Upper lobe of left lung (tissue), 6 donors: ENCODE measurements at regions not wholly inside any gene's neighbourhood (a gene's known extent, or its start where the extent isn't known, plus 50 kb on each side); places are given as distances from the start of the nearest gene placed in this dataset.

Experiments
- ATAC-seq, 2 donors: fragments of 200-7000 bp; cut with Tn5 transposase; one replicate each; pipeline ENCODE4 v1.9.1; 2022; ENCODE audit warnings: mild to moderate bottlenecking in 2 of 2, moderate library complexity in 2 of 2; ENCODE audit not compliant: low FRiP score in 2 of 2
- DNase-seq, 2 donors: peaks; one replicate each; pipeline ENCODE4 v3.0.0-alpha.2; 2019 to 2020
- H3K27ac ChIP-seq, 4 donors: fragments of 200-600 bp; sonication (generic); one replicate each; pipeline ENCODE4 v1.5.1; 2016 to 2019
- H3K27me3 ChIP-seq, 4 donors: fragments of 200-600 bp; sonication (generic); one replicate each; pipeline ENCODE4 v1.5.1; 2017 to 2019
- H3K36me3 ChIP-seq, 4 donors: fragments of 200-600 bp; sonication (generic); one replicate each; pipeline ENCODE4 v1.5.1; 2016 to 2019
- H3K4me1 ChIP-seq, 4 donors: fragments of 200-600 bp; sonication (generic); one replicate each; pipeline ENCODE4 v1.5.1; 2018 to 2019
- H3K4me3 ChIP-seq, 4 donors: fragments of 200-600 bp; sonication (generic); one replicate each; pipeline ENCODE4 v1.5.1; 2017 to 2019; ENCODE audit warnings: mild to moderate bottlenecking in 2 of 4, moderate library complexity in 1 of 4
- H3K9me3 ChIP-seq, 4 donors: fragments of 200-600 bp; sonication (generic); one replicate each; pipeline ENCODE4 v1.5.1; 2018 to 2019
- EP300 ChIP-seq, 4 donors: sonication (generic); formaldehyde crosslinking; IDR thresholded peaks; one replicate each; pipeline ENCODE4 v1.5.1; 2017; ENCODE audit warnings: antibody characterized with exemption in 4 of 4, control low read depth in 2 of 4
- POLR2A ChIP-seq, 4 donors: fragments of 450-650 bp; IDR thresholded peaks; one replicate each; pipeline ENCODE4 v1.5.1; 2016 to 2017; ENCODE audit warnings: antibody characterized with exemption in 4 of 4, mild to moderate bottlenecking in 2 of 4
- POLR2AphosphoS5 ChIP-seq, 2 donors: sonication (generic); formaldehyde crosslinking; IDR thresholded peaks; one replicate each; pipeline ENCODE4 v1.5.1; 2017; ENCODE audit warnings: antibody characterized with exemption in 2 of 2
- WGBS, 2 donors: methylation state at CpG; one replicate each; pipeline ENCODE4 v1.1.5; 2017 to 2018; 5-methylcytosine and 5-hydroxymethylcytosine counted together
- TF ChIP-seq, protein P1 (sequence below), 6 experiments: fragments of 450-650 bp in 4 of 6; fragments of 200-600 bp in 2 of 6; sonication (generic) in 2 of 6; IDR thresholded peaks; one replicate each; pipeline ENCODE4 v1.5.1; 2016 to 2019; ENCODE audit warnings: antibody characterized with exemption in 6 of 6
- donor health status: DM: no; HTN: no; CAD: no; lungs with moderate emphysema.
- donor health status: DM: no; HTN: yes; CAD: no; lungs with severe emphysema.

- no peak for ATAC-seq
- Histone ChIP-seq H3K27me3 (no peaks in the 10 kb centered on the region), H3K36me3 (no peaks in the 10 kb centered on the region), H3K27ac (no peak overlapping the region), H3K4me1 (no peaks in the 10 kb centered on the region), H3K9me3 (no peaks in the 10 kb centered on the region), H3K4me3 (no peak overlapping the region)
- WGBS, 2 donors: 84 to 85% methylated on average over 12 of the region's 12 CpGs
- DNase-seq: no peak
- TF ChIP-seq POLR2AphosphoS5 (IDR thresholded peaks at IDR 0.05): no peak
- TF ChIP-seq, protein P1, sequence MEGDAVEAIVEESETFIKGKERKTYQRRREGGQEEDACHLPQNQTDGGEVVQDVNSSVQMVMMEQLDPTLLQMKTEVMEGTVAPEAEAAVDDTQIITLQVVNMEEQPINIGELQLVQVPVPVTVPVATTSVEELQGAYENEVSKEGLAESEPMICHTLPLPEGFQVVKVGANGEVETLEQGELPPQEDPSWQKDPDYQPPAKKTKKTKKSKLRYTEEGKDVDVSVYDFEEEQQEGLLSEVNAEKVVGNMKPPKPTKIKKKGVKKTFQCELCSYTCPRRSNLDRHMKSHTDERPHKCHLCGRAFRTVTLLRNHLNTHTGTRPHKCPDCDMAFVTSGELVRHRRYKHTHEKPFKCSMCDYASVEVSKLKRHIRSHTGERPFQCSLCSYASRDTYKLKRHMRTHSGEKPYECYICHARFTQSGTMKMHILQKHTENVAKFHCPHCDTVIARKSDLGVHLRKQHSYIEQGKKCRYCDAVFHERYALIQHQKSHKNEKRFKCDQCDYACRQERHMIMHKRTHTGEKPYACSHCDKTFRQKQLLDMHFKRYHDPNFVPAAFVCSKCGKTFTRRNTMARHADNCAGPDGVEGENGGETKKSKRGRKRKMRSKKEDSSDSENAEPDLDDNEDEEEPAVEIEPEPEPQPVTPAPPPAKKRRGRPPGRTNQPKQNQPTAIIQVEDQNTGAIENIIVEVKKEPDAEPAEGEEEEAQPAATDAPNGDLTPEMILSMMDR (IDR thresholded peaks at IDR 0.05): no peak
- no peak for TF ChIP-seq EP300 (IDR thresholded peaks at IDR 0.05)
- no peak for TF ChIP-seq POLR2A (IDR thresholded peaks at IDR 0.05)
Measured at GRCh38 chr2:57869758-57870344, 176.8 kb upstream of the VRK2 start.

DNA sequence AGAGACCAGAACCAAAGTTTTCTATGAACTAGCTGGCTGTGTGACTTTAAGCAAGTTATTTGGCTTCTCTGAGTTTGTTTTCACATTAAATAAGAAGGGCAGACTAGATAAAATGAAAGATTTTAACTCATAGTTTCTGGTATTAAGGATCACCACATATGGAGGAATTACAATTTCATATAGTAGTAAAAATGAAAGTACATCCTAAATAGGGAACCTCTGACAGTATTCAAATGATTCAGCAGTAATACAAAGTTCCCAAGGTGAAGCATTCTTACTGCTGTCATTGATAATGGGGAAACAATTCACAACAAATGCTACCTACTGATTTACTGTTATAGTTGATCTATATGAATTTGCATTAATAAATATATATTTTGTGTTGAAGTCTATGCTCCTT, 170.3 kb upstream of the VRK2 start:
- H3K4me1 ChIP-seq: no peaks in the 10 kb centered on the region
- no peak for ATAC-seq
- TF ChIP-seq, protein P1 (IDR thresholded peaks at IDR 0.05): no peak
- TF ChIP-seq EP300 (IDR thresholded peaks at IDR 0.05): no peak
- no peak overlapping the region for H3K4me3 ChIP-seq
- no peaks in the 10 kb centered on the region for H3K27me3 ChIP-seq
- DNase-seq: no peak
- no peaks in the 10 kb centered on the region for H3K36me3 ChIP-seq
- no peaks in the 10 kb centered on the region for H3K9me3 ChIP-seq
- no peak overlapping the region for H3K27ac ChIP-seq

DNA sequence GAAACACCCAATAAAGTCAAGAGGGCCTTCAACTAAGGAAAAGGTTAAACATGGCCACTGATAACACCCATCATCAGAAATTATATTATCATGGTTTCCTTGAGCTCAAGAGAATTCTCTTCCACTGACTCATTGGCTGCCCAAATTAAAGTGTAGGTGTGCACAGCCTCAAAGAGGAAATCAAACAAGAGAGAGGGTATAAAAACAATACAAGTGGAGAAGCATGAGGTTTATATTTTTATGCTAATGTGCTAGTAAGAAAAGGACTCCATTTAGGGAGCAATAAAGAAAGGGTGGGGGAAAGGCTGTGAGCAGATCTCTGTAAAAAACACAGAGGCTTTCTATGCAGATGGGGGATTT, 168.8 kb upstream of the VRK2 start:
- H3K27ac ChIP-seq: no peak overlapping the region
- no peak for DNase-seq
- no peaks in the 10 kb centered on the region for H3K27me3 ChIP-seq
- H3K4me1 ChIP-seq: no peaks in the 10 kb centered on the region
- no peaks in the 10 kb centered on the region for H3K36me3 ChIP-seq
- ATAC-seq: no peak
- TF ChIP-seq POLR2AphosphoS5 (IDR thresholded peaks at IDR 0.05) (no peak), POLR2A (IDR thresholded peaks at IDR 0.05) (no peak)
- no peaks in the 10 kb centered on the region for H3K9me3 ChIP-seq
- no peak overlapping the region for H3K4me3 ChIP-seq

GRCh38 chr2:57878171-57878865, 168.3 kb upstream of the VRK2 start:
- ATAC-seq (no peak), DNase-seq (no peak)
- H3K4me3 ChIP-seq: no peak overlapping the region
- 70 to 81% methylated on average over 11 of the region's 11 CpGs for WGBS, 2 donors
- no peaks in the 10 kb centered on the region for H3K27me3 ChIP-seq
- no peaks in the 10 kb centered on the region for H3K9me3 ChIP-seq
- H3K36me3 ChIP-seq: no peaks in the 10 kb centered on the region
- no peaks in the 10 kb centered on the region for H3K4me1 ChIP-seq
- no peak overlapping the region for H3K27ac ChIP-seq
- TF ChIP-seq POLR2AphosphoS5 (IDR thresholded peaks at IDR 0.05) (no peak), POLR2A (IDR thresholded peaks at IDR 0.05) (no peak), EP300 (IDR thresholded peaks at IDR 0.05) (no peak)
- TF ChIP-seq, protein P1 (IDR thresholded peaks at IDR 0.05): no peak

- ATAC-seq: no peak
Measured at GRCh38 chr2:57878866-57879210, 167.8 kb upstream of the VRK2 start.

More at GRCh38 chr2:57878866-57879210, 167.8 kb upstream of the VRK2 start:
- TF ChIP-seq, protein P1 (IDR thresholded peaks at IDR 0.05): no peak
- no peak for TF ChIP-seq POLR2AphosphoS5 (IDR thresholded peaks at IDR 0.05)
- no peak for TF ChIP-seq EP300 (IDR thresholded peaks at IDR 0.05)
- TF ChIP-seq POLR2A (IDR thresholded peaks at IDR 0.05): no peak
- Histone ChIP-seq H3K4me1 (no peaks in the 10 kb centered on the region), H3K9me3 (no peaks in the 10 kb centered on the region), H3K36me3 (no peaks in the 10 kb centered on the region), H3K27me3 (no peaks in the 10 kb centered on the region), H3K27ac (no peak overlapping the region), H3K4me3 (no peak overlapping the region)
- no peak for DNase-seq
- 74 to 91% methylated on average over 2 of the region's 2 CpGs for WGBS, 2 donors
